Activated CD8-positive, alpha-beta memory T cell treated with anti-CD3 and anti-CD28 coated beads, Interleukin-2, amount 50 U/mL, for 24 hours (primary cell): ENCODE measurements at regions not wholly inside any gene's neighbourhood (a gene's known extent, or its start where the extent isn't known, plus 50 kb on each side); places are given as distances from the start of the nearest gene placed in this dataset.

ENCODE experiments used
- DNase-seq: peaks from one replicate; pipeline ENCODE4 v3.0.0-alpha.2; 2020; ENCODE audit errors: extremely low read depth

DNA sequence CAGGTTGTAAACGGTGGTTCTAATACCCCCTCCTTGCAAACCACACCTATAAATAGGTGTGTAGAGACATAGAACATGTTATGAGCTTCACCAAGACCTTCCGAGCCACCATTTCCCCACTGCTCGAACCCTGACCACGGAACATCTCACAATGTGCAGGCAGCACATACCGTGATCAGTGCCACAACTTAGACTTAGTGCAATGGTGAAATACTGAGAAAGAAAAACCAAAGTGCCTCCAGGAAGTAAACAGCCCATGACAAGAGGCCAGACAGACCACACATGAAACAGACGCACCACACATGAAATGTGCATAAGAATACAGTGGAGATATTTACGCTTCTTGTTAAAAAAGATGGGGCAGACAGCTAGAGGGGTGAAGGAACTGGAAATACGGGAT is 166.9 kb upstream of the CCND2 start:
- no peak for DNase-seq

DNA sequence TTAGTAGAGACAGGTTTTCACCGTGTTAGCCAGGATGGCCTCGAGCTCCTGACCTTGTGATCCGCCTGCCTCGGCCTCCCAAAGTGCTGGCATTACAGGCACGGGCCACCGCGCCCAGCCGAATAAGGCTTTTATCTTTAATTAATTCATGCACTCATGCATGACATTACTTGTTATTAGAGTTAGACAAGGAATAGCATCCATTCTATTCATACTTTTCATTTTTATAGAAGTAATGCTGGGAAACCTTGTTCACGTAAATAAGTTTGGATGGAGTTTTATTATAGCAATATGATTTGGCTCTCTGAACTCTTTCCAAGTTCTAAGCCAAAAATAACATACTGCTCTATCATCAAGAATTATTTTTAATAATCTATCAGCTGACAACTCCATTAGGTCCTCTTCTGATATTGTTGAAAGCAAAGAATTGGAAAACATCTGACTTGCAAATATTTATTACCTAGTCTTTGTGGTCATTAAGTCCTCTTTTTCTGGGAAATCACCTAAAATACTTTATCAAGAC is 168.8 kb upstream of the CCND2 start:
- no peak for DNase-seq

GRCh38 chr12:4099276-4099675 is 174.3 kb upstream of the CCND2 start:
- no peak for DNase-seq

DNA sequence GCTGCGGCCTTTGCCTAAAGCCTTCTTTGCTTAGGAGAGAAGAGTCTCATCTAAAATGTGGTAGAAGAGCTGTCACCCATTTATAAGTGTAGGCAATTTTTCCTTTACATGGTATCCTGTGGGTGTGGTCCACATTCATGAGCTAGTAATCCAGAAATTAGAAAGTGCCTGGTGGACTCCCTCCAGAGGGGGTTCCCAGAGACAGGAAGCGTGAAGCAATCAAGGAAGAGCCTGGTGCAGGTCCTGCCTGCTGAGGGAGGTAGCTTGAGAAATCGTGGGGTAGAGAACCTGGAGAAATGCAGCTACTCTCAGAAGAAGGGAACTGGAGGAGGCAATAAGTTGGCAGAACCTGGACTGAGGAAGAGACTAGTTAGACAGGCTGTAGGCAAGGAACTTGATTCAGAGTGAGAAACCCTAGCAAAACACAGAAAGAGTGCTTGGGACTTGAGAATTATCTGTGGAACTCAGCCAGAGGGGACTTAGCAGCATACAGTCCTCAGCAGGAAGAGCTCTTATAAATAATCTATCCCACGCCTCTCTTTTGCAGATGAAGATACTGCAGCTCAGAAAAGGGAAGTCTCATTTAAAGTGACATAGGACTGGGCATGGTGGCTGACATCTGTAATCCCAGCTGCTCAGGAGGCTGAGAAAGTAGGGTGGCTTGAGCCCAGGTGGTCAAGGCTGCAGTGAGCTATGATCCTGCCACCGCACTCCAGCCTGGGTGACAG is 182.4 kb upstream of the CCND2 start:
- DNase-seq: no peak

DNA sequence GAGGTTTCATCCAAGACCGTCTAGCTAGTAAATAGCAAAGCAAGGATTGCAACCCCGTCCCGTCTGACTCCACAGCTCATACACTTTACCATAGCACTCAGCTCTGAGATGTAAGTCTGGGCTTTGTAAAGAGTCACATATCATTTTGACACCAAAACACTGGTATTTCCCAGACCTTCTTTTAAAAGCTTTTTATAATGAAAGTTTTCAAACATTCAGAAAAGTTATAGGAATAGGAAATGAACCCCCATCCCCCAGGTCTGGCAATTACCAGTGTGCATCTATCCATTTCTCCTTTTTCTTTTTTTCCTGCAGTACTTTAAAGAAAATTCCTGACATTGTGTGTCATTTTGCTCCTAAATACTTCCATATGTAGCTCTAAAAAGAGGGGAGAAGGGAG is 183.6 kb upstream of the CCND2 start:
- no peak for DNase-seq

GRCh38 chr12:4089121-4089606 is 184.4 kb upstream of the CCND2 start:
- DNase-seq: no peak

- no peak for DNase-seq
These were observed 185.1 kb upstream of the CCND2 start for GRCh38 chr12:4088451-4088850.

DNA sequence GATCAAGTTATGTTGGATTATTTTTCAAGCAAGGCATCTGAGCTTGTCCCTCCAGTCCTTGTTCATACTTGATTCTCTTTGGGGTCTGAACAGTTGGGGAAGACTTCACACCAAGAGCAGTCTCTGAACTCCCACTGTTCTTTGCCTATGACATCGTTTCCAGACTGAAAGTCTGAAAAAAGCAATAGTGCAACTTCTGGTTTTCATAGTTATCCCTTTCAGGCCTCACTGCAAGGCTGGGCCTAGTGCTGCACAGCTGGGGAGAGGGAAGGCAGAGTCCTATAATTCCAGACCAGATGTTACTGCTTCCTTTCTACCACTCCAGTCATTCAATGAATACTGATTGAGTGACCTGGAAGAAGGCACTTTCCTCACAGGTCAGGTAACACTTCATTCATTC is 187.1 kb upstream of the CCND2 start:
- DNase-seq: no peak

- no peak for DNase-seq
These were observed 189.0 kb upstream of the CCND2 start for GRCh38 chr12:4084573-4084972.

GRCh38 chr12:4082809-4083403 is 190.7 kb upstream of the CCND2 start:
- no peak for DNase-seq

DNA sequence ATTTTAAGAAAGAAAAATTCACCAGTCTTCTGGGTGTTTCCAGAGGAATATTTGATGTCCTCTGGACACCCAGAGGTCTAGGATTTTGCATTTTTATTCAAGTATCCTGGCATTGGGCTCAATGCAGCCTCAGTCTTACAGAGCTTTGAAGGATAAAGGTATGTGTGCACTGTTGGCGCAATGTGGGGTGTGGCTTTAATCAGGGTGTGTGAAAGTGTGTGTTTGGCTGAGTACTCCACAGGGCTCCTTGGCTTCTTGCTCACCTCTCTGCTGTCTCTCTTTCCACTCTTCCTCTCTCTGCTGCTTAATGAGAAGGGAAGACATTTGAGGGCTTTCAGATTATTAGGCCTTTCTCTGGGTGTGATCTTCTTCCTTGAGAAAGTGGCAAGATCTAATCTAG is 193.3 kb upstream of the CCND2 start:
- no peak for DNase-seq

GRCh38 chr12:4074129-4074528 is 199.4 kb upstream of the CCND2 start:
- no peak for DNase-seq

DNA sequence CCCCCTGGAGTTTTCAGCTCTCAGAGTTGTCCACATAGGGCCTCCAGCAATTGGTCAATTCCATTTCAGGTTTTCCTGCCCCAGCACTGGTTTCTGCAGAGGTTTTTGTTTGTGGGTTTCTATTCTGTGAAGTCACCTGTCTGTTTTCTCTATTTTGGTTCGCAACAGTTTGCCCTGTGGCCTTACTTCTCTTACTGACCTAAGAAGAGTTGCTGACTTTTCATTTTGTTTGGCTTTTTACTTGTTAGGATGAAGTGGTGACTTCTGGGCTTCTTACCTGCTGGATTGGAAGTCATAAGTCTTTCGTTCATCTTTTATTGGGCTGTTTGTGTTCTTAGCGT is 196.4 kb upstream of the PARP11 start:
- DNase-seq: no peak

DNA sequence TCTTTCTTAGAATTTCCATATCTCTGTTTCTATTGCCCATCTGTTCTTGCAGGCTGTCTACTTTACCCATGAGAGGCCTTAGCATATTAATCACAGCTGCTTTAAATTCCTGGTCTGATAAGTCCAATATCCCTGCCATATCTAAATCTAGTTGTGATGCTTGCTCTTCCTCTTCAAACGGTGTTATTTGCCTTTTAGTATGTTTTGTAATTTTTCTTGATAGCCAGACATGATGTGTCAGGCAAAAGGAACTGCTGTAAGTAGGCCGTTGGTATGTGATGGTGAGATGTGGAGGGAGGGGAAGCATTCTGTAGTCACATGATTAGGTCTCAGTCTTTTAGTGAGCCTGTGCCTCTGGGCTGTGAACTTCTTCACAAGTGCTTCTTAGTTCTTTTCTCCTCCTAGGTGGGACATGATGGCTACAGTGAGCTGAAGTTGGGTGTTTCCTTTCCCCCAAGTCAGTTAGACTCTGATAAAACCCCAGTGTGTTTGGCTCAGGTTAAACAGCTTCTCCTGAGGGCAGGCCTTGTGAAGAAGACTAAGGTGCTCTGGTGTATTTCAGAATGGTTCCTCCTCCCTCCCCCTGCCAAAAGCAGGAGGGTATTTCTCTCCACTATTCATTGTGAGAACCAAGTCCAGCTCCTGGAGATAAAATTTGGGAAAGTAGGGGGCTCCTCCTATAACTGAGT is 195.9 kb upstream of the PARP11 start:
- DNase-seq: no peak

GRCh38 chr12:4064008-4064407 is 190.8 kb upstream of the PARP11 start:
- no peak for DNase-seq

DNA sequence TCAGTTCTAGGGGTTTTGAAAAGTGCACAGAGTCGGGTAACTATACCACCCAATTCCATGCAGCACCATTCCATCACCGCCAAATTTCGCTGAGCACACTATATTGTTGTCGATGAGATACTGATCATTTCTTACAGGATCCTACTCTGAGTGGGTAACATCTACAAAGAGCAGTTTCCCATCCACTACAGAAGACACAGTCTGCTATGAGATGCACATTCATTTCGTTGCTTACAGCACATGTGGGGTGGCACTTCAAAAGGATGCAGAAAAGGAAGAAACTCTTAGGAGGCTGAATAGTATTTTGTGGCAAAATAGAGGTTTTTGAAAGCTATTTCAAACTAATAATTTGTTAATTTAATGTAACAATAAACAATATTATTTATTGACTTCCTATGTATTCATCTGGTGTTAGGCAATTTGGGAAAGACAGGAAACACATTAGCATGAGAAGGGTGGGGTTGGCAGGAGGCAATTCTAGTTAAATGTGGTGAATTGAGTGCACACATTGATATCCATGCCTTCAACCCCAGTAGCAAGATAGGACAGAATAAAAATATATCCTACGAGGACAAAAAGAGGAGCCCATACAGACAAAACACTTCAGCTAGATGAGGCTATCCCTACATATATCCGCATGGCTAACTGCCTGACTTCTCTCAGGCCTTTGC is 186.8 kb upstream of the PARP11 start:
- DNase-seq: no peak

DNA sequence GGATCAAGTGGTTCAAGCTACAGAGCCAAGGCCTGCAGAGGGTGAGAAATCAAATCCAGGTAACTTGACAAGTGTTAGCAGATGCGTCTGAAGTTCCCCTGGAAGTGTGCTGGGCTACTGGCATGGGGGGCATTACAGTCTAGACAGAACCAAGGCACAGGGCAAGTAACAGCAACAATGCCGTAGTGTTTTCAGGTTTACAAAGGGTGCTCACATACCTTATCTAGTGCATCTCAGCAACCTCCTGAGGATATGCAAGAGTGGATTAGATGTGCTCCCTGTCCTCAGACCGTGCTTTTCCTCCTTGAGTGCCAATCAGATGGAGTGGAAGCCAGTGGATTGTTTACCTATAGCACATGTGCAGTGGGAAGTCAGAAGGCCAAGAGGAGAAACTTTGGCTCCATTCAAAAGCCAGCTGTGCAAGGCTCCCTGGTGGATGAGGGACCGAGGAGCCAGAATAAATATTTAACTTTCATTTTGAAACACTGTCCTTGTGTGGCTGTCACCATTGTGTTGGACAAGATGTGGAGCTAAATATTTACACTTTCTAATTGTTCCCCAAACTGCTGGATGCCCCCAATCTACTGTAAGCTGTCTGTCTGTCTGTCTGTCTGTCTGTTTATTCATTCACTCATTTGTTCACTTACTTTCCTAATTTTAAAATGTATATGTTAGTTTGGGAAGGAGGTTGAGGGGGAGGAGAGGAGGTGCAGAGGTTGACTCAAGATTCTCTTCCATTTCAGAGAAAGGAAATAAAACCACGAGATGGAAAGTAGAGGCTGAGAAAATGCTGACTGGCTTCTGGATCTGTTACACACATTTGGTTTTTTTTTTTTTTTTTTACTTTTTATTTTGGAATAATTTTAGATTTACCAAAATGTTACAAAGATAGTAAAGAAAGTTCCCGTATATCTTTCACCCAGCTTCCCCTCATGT is 184.0 kb upstream of the PARP11 start:
- DNase-seq: no peak

GRCh38 chr12:4054630-4055029 is 181.4 kb upstream of the PARP11 start:
- no peak for DNase-seq

DNA sequence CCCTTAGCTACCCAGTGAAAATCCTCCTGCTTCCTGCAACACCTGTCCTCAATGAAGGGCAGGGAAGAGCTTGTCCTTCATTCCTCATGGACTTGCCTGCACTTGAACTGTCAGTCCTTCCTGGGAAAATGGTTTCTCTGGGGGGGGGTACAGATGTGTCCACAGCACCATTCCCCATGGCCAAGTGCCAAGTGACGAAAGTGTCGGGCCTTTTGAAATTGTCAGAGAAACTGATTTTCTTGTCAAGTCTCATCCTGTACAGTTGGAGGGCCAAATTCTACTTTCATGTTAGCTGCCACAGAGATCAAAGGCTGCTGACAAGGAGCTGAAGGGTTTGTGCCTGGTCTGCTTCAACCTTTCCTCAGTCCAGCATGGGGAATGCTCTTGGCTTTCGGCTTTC is 179.5 kb upstream of the PARP11 start:
- DNase-seq: no peak

GRCh38 chr12:4051596-4051995 is 178.4 kb upstream of the PARP11 start:
- DNase-seq: no peak

DNA sequence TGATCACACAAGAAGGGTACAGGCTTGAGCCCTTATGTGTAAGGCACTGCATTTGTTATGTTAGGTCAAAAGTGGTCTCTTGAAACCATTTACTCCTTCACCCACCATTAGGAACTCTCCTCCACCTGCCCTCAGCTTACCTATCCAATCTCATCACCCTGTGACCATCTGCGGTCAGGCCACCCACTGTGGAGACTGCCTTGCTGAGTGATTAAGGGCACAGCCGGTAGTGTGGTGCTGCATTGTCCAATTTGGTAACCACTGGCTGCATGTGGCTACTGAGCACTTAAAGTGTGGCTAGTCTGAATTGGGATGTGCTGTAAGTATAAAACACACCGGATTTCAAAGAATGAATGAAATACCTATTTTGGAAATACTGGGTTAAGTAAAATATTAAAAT is 177.1 kb upstream of the PARP11 start:
- DNase-seq: no peak
